Chondrocyte (in vitro differentiated cells): ENCODE measurements at regions not wholly inside any gene's neighbourhood (a gene's known extent, or its start where the extent isn't known, plus 50 kb on each side); places are given as distances from the start of the nearest gene placed in this dataset.

Experiments used
- DNase-seq: peaks from one replicate; pipeline ENCODE4 v3.0.0; 2021; ENCODE audit warnings: mixed read lengths, low spot score
- H3K27ac Mint-ChIP-seq: one replicate; pipeline ENCODE4 v1.8.0; 2021; ENCODE audit warnings: mild to moderate bottlenecking, moderate library complexity, mixed read lengths; ENCODE audit not compliant: unreplicated experiment
- H3K27me3 Mint-ChIP-seq: 2 replicates; pipeline ENCODE4 v1.8.0; 2021; ENCODE audit warnings: low read depth, mixed read lengths
- H3K36me3 Mint-ChIP-seq: 2 replicates; pipeline ENCODE4 v1.8.0; 2021; ENCODE audit warnings: low read depth, mixed read lengths
- H3K4me1 Mint-ChIP-seq: 2 replicates; pipeline ENCODE4 v1.8.0; 2021; ENCODE audit warnings: low read depth, mild to moderate bottlenecking, mixed read lengths
- H3K4me3 Mint-ChIP-seq: one replicate; pipeline ENCODE4 v1.8.0; 2021; ENCODE audit warnings: mild to moderate bottlenecking, moderate library complexity, mixed read lengths; ENCODE audit not compliant: unreplicated experiment
- H3K9me3 Mint-ChIP-seq: 2 replicates; pipeline ENCODE4 v1.8.0; 2021; ENCODE audit warnings: low read depth, mixed read lengths
- TF ChIP-seq, protein P1 (sequence below): fragments of 200-600 bp; sonication (generic); IDR thresholded peaks from 2 replicates; pipeline ENCODE4 v1.5.0; 2021; ENCODE audit warnings: antibody characterized with exemption, mild to moderate bottlenecking, moderate library complexity

DNA sequence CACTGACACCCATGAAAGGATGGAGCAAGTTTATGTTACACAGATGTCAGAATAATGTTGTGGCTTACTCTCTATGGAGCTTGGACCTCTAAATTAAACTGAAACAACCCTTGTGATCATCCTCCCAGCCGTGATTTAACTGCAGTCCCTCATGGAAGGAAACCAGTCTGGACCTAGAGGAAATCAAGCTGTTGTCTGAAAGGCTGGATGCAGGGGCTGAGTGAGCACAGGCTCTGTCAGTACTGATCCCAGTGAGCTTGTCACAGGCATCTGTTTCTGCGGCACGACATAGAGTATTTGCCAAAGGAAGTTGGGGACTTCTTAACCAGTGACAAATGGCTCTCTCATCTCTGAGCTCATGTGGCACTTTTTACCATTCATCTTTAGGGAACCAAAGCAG is 282.9 kb upstream of the MAP3K1 start:
- H3K9me3 Mint-ChIP-seq = no peaks in the 10 kb centered on the region
- no peaks in the 10 kb centered on the region for H3K27me3 Mint-ChIP-seq
- H3K4me3 Mint-ChIP-seq = no peak overlapping the region
- H3K27ac Mint-ChIP-seq = no peak overlapping the region
- H3K4me1 Mint-ChIP-seq = peaks cover 4% of the 10 kb centered on the region
- DNase-seq = no peak
- no peaks in the 10 kb centered on the region for H3K36me3 Mint-ChIP-seq
- TF ChIP-seq, protein P1, sequence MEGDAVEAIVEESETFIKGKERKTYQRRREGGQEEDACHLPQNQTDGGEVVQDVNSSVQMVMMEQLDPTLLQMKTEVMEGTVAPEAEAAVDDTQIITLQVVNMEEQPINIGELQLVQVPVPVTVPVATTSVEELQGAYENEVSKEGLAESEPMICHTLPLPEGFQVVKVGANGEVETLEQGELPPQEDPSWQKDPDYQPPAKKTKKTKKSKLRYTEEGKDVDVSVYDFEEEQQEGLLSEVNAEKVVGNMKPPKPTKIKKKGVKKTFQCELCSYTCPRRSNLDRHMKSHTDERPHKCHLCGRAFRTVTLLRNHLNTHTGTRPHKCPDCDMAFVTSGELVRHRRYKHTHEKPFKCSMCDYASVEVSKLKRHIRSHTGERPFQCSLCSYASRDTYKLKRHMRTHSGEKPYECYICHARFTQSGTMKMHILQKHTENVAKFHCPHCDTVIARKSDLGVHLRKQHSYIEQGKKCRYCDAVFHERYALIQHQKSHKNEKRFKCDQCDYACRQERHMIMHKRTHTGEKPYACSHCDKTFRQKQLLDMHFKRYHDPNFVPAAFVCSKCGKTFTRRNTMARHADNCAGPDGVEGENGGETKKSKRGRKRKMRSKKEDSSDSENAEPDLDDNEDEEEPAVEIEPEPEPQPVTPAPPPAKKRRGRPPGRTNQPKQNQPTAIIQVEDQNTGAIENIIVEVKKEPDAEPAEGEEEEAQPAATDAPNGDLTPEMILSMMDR = no peak

DNA sequence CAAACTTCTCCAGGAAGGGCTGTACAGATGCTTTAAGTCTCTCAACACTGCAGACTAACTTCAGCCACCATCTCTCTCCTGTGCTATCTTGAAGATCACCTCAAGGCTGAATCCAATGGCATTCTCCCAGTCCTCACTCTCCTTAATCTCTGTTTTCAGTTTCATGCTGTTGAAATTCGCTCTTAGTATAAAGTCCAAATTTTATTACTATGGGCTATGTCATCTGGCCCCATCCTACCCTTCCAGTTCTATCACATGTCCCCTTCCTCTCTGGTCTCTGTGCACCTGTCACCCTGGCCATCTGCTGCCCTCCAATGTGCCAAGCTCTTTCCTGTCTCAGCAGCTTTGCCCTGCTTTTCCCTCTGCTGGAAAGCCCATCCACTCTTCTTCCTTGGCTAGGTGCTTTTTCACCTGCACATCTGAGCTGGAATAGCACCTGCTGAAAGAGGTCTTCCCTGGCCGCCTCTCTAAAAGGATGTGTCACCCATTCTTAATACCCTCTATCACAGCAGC is 284.7 kb upstream of the MAP3K1 start:
- Mint-ChIP-seq H3K4me1 (peaks cover 4% of the 10 kb centered on the region), H3K4me3 (no peak overlapping the region), H3K27ac (no peak overlapping the region), H3K36me3 (no peaks in the 10 kb centered on the region), H3K27me3 (no peaks in the 10 kb centered on the region), H3K9me3 (no peaks in the 10 kb centered on the region)
- TF ChIP-seq, protein P1 = no peak
- no peak for DNase-seq

DNA sequence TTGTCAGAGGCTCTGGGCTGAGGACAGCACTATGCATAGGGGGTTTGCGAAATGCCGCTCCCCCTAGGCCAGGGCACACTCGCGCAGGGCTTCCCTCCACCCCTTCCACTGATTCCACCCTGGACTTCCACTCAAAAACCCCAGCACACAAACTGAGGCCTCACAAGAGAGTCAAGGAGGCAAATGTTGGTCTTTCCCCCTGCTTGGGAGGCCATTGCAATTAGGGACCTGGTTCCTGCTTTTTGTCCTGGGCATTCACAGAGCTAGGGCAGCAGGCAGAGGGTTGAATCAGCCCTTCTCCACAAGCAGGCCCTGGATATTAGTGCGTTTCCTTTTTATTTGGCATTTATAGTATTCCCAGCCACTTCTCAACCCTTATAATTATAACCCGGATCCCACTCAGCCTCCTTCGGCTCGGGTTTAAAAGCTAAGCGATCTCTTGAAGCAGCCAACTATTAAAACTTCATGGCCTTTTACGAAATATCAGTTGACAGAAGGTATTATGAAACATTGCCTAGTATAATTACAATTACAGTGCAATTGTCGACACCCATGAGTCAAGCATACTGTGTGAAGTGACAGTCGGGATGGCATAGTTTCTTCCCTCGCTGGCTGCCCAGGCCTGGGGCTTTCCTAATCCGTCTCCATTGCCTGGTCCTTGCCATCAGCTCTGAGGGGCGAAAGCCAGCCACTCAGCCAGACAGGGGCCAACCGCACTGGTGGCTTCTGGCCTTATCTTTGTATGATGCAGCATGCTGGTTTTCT is 285.5 kb upstream of the MAP3K1 start:
- Mint-ChIP-seq H3K4me1 (peaks cover 8% of the 10 kb centered on the region), H3K27ac (no peak overlapping the region), H3K36me3 (no peaks in the 10 kb centered on the region), H3K4me3 (no peak overlapping the region), H3K27me3 (no peaks in the 10 kb centered on the region), H3K9me3 (no peaks in the 10 kb centered on the region)
- no peak for DNase-seq
- TF ChIP-seq, protein P1 = no peak

DNA sequence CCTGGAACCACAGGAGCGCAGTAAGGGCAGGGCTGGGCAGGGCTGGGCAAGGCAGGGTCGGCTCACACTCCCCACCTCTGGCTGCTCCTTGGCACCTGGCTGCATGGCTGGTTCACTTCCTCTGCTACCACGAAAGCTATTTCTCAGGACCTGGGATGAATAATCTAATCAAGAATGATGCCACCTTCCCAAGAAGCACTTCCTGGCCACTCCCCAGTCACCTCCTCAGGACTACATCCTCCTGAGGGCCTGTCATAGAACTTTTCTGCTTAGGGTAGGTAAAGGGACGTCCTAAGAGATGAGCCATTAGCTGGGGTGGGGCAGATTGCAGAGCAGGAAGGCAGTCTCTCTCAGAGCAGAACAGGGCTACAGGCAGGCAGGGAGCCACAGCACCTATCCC is 288.2 kb upstream of the MAP3K1 start:
- no peak overlapping the region for H3K4me3 Mint-ChIP-seq
- peaks cover 24% of the 10 kb centered on the region for H3K4me1 Mint-ChIP-seq
- no peaks in the 10 kb centered on the region for H3K27me3 Mint-ChIP-seq
- no peak for DNase-seq
- H3K9me3 Mint-ChIP-seq = no peaks in the 10 kb centered on the region
- H3K27ac Mint-ChIP-seq = no peak overlapping the region
- TF ChIP-seq, protein P1 = no peak
- no peaks in the 10 kb centered on the region for H3K36me3 Mint-ChIP-seq

DNA sequence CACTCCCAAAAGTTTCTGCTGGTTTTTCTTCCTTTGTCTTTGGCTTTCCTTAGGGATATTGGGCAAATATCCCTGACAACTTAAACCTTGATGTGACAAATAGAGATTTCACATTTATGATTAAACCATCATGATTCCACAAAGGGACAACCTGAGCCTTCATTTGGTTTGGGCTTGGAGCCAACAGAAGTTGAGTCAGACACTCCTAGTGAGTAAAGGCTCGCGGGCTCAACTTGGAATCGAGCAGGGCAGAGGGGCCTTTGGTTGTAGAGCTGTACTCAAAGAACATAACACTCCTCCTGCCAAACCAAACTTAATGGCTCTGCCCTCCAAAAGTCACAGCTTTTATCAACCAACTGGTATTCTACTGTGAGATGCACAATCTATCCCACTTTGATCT is 290.2 kb upstream of the MAP3K1 start:
- no peak overlapping the region for H3K4me3 Mint-ChIP-seq
- H3K9me3 Mint-ChIP-seq = no peaks in the 10 kb centered on the region
- no peak for DNase-seq
- peaks cover 24% of the 10 kb centered on the region for H3K4me1 Mint-ChIP-seq
- H3K36me3 Mint-ChIP-seq = no peaks in the 10 kb centered on the region
- H3K27me3 Mint-ChIP-seq = no peaks in the 10 kb centered on the region
- H3K27ac Mint-ChIP-seq = no peak overlapping the region
- TF ChIP-seq, protein P1 = no peak
